ENCODE measurements at regions not wholly inside any gene's neighbourhood (a gene's known extent, or its start where the extent isn't known, plus 50 kb on each side); places are given as distances from the start of the nearest gene placed in this dataset.

DNA sequence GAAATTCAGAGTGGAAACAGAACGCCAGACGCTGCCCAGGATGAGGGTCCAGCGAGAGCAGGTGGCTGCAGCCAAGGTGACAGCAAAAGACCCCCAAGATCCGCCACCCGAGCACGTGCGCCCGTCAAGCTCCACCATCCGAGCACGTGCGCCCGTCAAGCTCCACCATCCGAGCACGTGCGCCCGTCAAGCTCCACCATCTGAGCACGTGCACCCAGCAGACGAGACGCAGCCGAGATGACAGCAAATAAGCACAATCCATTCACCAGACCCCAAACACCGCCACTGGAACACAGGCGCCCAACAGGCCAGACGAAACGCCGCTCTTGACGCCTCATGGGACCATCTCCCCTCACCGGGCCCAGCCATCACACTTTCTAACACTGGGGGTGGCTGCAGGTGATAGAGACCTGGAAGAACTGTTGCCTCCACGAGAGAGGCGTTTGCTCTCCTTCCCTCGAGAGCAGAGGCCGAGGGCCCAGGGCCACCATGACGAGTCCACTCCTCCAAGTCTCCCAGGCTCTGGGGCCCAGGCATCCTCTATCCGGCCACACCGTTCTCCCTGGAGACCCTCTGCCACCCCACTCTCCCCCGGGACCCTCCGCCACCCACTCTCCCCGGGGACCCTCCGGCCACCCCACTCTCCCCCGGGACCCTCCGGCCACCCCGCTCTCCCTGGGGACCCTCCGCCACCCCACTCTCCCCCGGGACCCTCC lies 62.1 kb upstream of the GALNT9 start:
- intact Hi-C loops (cut with micrococcal nuclease; ENCODE audit: unreplicated experiment) = no loop called here
- BruUV-seq (replicated peaks) = no TSS peak
- no peak overlapping the region for H3K27ac ChIP-seq (ENCODE audit: low read depth, low read length, poor library complexity, severe bottlenecking)
- H3K27me3 ChIP-seq (replicated peaks; ENCODE audit: insufficient read depth, low read depth, low read length, poor library complexity) = peaks cover 31% of the 10 kb centered on the region
- TF ChIP-seq CTCF (conservative IDR thresholded peaks at IDR 0.05; ENCODE audit: low read depth, low read length) (no peak), EZH2 (IDR thresholded peaks at IDR 0.05; ENCODE audit: borderline replicate concordance, low read depth, low read length, poor library complexity, severe bottlenecking) (no peak)
- POLR2A ChIA-PET (ENCODE audit: low non-redundant PET) = interaction anchor here (0.5 kb wide), 1 partner anchor 342 kb away, joined by 7 read pairs; no protein-coding TSS in a partner anchor
- CTCF ChIA-PET = no interaction called here
- H3K4me3 ChIP-seq (ENCODE audit: low read depth, low read length, poor library complexity, severe bottlenecking) = no peak overlapping the region
- H3K36me3 ChIP-seq (ENCODE audit: insufficient read depth, low read length, poor library complexity, severe bottlenecking) = no peaks in the 10 kb centered on the region
- H3K4me1 ChIP-seq (ENCODE audit: insufficient read depth, low read length, poor library complexity, severe bottlenecking) = no peaks in the 10 kb centered on the region
- DNase-seq (ENCODE audit: low spot score) = no peak
- no peaks in the 10 kb centered on the region for H3K9me3 ChIP-seq (ENCODE audit: low read depth, low read length, poor library complexity, severe bottlenecking)

DNA sequence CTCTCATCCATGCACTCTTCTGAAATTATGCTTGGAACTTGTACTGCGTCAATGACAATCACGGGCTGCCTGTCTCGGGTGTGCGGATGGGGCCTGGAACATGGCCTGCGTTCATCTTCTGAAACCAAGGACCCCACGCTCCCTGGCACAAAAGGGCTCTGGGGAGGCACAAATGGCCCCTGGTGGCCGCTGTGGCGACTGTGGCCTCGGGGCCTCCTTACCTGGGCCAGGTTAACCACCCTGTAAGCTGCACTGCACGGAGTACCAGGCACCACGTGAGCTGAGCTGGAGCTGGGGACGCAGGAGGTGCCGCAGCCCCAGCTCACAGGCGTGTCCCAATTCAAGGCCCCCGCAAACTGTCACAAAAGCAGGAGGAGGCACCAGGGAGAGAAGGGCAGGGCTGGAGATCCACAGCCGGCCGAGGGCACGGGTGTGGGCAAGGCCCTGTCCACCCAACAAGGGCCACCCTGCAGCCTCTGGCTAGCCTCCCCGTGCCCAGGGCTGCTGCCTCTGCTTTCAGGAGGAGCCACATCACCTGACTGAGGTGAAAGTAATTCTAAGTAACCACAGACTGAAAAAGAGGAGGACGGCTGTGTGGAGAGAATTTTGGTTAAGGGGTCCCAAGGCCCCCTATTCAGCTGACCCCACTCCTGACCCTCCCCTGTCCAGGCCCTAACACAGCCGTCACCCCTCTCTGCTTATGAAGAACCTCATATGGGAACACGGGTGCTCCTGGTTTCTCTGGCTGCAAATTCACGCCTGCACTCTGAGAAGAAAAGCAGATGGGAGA lies 61.1 kb upstream of the GALNT9 start:
- DNase-seq (ENCODE audit: low spot score) = no peak
- Histone ChIP-seq H3K4me1 (ENCODE audit: insufficient read depth, low read length, poor library complexity, severe bottlenecking) (no peaks in the 10 kb centered on the region), H3K36me3 (ENCODE audit: insufficient read depth, low read length, poor library complexity, severe bottlenecking) (no peaks in the 10 kb centered on the region), H3K4me3 (ENCODE audit: low read depth, low read length, poor library complexity, severe bottlenecking) (no peak overlapping the region), H3K27me3 (replicated peaks; ENCODE audit: insufficient read depth, low read depth, low read length, poor library complexity) (peaks cover 40% of the 10 kb centered on the region), H3K9me3 (ENCODE audit: low read depth, low read length, poor library complexity, severe bottlenecking) (no peaks in the 10 kb centered on the region), H3K27ac (ENCODE audit: low read depth, low read length, poor library complexity, severe bottlenecking) (no peak overlapping the region)
- BruUV-seq (replicated peaks) = no TSS peak
- ChIA-PET POLR2A (ENCODE audit: low non-redundant PET) (interaction anchor here (0.5 kb wide), 1 partner anchor 343 kb away, joined by 7 read pairs; no protein-coding TSS in a partner anchor), CTCF (no interaction called here)
- no peak for TF ChIP-seq EZH2 (IDR thresholded peaks at IDR 0.05; ENCODE audit: borderline replicate concordance, low read depth, low read length, poor library complexity, severe bottlenecking)
- no peak for TF ChIP-seq CTCF (conservative IDR thresholded peaks at IDR 0.05; ENCODE audit: low read depth, low read length)
- intact Hi-C loops (cut with micrococcal nuclease; ENCODE audit: unreplicated experiment) = no loop called here

DNA sequence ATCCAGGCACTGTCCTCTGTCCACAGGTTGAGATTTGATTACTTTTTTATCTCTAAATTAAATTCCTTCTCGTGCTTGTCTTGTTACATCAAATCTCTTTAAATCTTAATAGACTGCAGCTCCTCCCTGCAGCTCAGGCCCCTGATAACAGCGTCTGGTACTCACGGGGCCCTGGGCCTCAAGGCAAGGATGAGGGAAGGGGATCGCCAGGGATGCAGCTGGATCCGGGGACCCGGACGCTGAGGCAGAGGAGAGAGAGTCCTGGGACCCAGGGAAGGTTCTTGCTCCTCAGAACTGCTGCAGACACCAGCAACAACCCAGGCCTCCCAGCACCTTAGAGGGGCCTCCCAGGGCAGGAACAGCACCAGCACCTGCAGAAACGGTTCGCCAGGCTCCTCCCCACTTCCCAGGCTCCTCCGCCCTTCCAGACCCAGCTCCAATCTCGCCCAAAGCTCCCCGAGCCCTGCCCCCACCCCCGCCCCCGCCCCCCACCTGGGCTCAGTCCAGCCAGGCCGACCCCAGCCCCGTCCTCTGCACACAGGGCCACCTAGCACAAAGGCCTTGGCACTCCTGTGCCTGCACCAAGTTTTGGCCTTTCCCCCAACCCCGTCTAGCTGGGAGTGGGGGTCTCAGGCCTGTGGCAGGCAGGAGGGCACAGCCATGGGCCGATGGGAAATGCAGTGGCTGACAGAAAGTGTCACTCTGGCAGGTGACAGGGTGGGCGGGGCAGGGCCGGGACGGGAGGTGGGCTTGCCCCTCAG lies 60.3 kb upstream of the GALNT9 start:
- no peaks in the 10 kb centered on the region for H3K9me3 ChIP-seq (ENCODE audit: low read depth, low read length, poor library complexity, severe bottlenecking)
- H3K27me3 ChIP-seq (replicated peaks; ENCODE audit: insufficient read depth, low read depth, low read length, poor library complexity) = peaks cover 48% of the 10 kb centered on the region
- POLR2A ChIA-PET (ENCODE audit: low non-redundant PET) = no interaction called here
- no TSS peak for BruUV-seq (replicated peaks)
- no peak for TF ChIP-seq CTCF (conservative IDR thresholded peaks at IDR 0.05; ENCODE audit: low read depth, low read length)
- no peak for TF ChIP-seq EZH2 (IDR thresholded peaks at IDR 0.05; ENCODE audit: borderline replicate concordance, low read depth, low read length, poor library complexity, severe bottlenecking)
- no peak overlapping the region for H3K27ac ChIP-seq (ENCODE audit: low read depth, low read length, poor library complexity, severe bottlenecking)
- CTCF ChIA-PET = no interaction called here
- intact Hi-C loops (cut with micrococcal nuclease; ENCODE audit: unreplicated experiment) = no loop called here
- no peaks in the 10 kb centered on the region for H3K4me1 ChIP-seq (ENCODE audit: insufficient read depth, low read length, poor library complexity, severe bottlenecking)
- H3K36me3 ChIP-seq (ENCODE audit: insufficient read depth, low read length, poor library complexity, severe bottlenecking) = no peaks in the 10 kb centered on the region
- DNase-seq (ENCODE audit: low spot score) = no peak
- H3K4me3 ChIP-seq (ENCODE audit: low read depth, low read length, poor library complexity, severe bottlenecking) = no peak overlapping the region
